ENCODE measurements at regions not wholly inside any gene's neighbourhood (a gene's known extent, or its start where the extent isn't known, plus 50 kb on each side); places are given as distances from the start of the nearest gene placed in this dataset.

- H3K27ac ChIP-seq (ENCODE audit: low read depth, low read length) = no peak overlapping the region
- no peak overlapping the region for H3K4me3 ChIP-seq (ENCODE audit: low read length)
- no peaks in the 10 kb centered on the region for H3K27me3 ChIP-seq (ENCODE audit: control insufficient read depth, low read length)
- TF ChIP-seq, protein P1, sequence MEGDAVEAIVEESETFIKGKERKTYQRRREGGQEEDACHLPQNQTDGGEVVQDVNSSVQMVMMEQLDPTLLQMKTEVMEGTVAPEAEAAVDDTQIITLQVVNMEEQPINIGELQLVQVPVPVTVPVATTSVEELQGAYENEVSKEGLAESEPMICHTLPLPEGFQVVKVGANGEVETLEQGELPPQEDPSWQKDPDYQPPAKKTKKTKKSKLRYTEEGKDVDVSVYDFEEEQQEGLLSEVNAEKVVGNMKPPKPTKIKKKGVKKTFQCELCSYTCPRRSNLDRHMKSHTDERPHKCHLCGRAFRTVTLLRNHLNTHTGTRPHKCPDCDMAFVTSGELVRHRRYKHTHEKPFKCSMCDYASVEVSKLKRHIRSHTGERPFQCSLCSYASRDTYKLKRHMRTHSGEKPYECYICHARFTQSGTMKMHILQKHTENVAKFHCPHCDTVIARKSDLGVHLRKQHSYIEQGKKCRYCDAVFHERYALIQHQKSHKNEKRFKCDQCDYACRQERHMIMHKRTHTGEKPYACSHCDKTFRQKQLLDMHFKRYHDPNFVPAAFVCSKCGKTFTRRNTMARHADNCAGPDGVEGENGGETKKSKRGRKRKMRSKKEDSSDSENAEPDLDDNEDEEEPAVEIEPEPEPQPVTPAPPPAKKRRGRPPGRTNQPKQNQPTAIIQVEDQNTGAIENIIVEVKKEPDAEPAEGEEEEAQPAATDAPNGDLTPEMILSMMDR (IDR thresholded peaks at IDR 0.05; ENCODE audit: low read depth, low read length, poor library complexity, severe bottlenecking) = no peak
- TF ChIP-seq EZH2phosphoT487 (IDR thresholded peaks at IDR 0.05; ENCODE audit: borderline replicate concordance, low read length) = no peak
- H3F3A ChIP-seq (ENCODE audit: control insufficient read depth, insufficient read depth) = no peaks in the 10 kb centered on the region
- no peaks in the 10 kb centered on the region for H4K20me1 ChIP-seq (ENCODE audit: control insufficient read depth, insufficient read depth, low read depth, low read length)
- H3K9me3 ChIP-seq (ENCODE audit: control insufficient read depth, insufficient read depth, low read length) = no peaks in the 10 kb centered on the region
- no peaks in the 10 kb centered on the region for H3K36me3 ChIP-seq (ENCODE audit: control insufficient read depth, low read length)
- H3K79me2 ChIP-seq (ENCODE audit: control insufficient read depth, low read length) = no peaks in the 10 kb centered on the region
- H3K4me1 ChIP-seq (ENCODE audit: control insufficient read depth, low read length) = no peaks in the 10 kb centered on the region
- H3K9me2 ChIP-seq (replicated peaks; ENCODE audit: control insufficient read depth, low read length) = no peaks in the 10 kb centered on the region
- no peak overlapping the region for H3K4me2 ChIP-seq (ENCODE audit: low read length)
Observed at GRCh38 chr5:62149879-62150278, 156.1 kb upstream of the KIF2A start.

DNA sequence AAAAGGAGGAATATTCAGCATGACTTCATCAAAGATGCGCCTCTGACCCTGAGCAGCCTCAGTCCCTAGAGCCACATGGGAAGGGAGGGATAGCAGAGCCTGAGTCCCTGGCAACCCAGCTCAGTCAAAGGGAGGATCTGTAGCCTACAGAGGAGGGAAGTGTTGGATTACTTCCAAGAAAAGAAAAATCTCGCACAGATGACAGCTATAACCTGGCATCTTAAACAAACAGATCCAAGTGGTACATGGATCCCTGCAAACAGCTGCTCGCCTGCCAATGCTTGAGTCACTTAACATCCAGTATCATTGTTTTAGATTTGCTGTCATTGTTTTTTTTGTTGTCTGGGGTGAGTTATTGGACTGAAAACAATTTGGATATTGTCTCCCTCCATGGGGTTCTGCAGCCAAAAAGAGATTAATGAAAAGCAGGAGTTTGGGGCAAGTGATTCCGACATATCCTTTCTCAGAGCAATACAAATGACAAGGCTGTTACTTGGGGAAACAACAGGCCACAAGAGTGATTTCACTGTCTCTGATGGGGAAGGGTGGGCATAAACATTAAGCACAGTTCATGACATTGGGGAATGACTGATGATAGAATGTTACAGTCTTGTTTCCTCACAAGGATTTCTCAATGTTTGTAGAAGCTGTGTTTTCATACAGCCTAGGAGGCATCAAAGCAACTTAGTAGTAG lies 153.5 kb upstream of the KIF2A start:
- Histone ChIP-seq H3K9me3 (ENCODE audit: control insufficient read depth, insufficient read depth, low read length) (no peaks in the 10 kb centered on the region), H3K27ac (ENCODE audit: low read depth, low read length) (no peak overlapping the region), H3K27me3 (ENCODE audit: control insufficient read depth, low read length) (no peaks in the 10 kb centered on the region), H3K79me2 (ENCODE audit: control insufficient read depth, low read length) (no peaks in the 10 kb centered on the region), H3K4me3 (ENCODE audit: low read length) (no peak overlapping the region), H3K9me2 (replicated peaks; ENCODE audit: control insufficient read depth, low read length) (no peaks in the 10 kb centered on the region), H3K4me2 (ENCODE audit: low read length) (no peak overlapping the region), H3F3A (ENCODE audit: control insufficient read depth, insufficient read depth) (no peaks in the 10 kb centered on the region), H4K20me1 (ENCODE audit: control insufficient read depth, insufficient read depth, low read depth, low read length) (no peaks in the 10 kb centered on the region), H3K4me1 (ENCODE audit: control insufficient read depth, low read length) (no peaks in the 10 kb centered on the region), H3K36me3 (ENCODE audit: control insufficient read depth, low read length) (no peaks in the 10 kb centered on the region)
- TF ChIP-seq, protein P1 (IDR thresholded peaks at IDR 0.05; ENCODE audit: low read depth, low read length, poor library complexity, severe bottlenecking) = no peak
- no peak for TF ChIP-seq EZH2phosphoT487 (IDR thresholded peaks at IDR 0.05; ENCODE audit: borderline replicate concordance, low read length)

DNA sequence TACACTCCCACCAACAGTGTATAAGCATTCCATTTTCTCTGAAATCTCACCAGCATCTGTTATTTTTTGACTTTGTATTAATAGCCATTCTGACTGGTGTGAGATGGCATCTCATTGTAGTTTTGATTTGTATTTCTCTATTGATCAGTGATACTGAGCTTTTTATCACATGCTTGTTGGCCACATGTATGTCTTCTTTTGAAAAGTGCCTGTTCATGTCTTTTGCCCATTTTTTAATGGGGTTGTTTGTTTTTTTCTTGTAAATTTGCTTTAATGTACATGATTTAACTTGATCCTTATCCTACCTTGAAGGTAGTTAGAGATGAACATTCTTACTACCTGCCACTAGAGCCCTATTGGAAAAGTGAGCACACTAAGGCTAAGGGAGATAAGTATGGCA lies 151.2 kb upstream of the KIF2A start:
- H3K36me3 ChIP-seq (ENCODE audit: control insufficient read depth, low read length) = no peaks in the 10 kb centered on the region
- no peaks in the 10 kb centered on the region for H3K79me2 ChIP-seq (ENCODE audit: control insufficient read depth, low read length)
- TF ChIP-seq, protein P1 (IDR thresholded peaks at IDR 0.05; ENCODE audit: low read depth, low read length, poor library complexity, severe bottlenecking) = no peak
- H4K20me1 ChIP-seq (ENCODE audit: control insufficient read depth, insufficient read depth, low read depth, low read length) = no peaks in the 10 kb centered on the region
- no peaks in the 10 kb centered on the region for H3K4me1 ChIP-seq (ENCODE audit: control insufficient read depth, low read length)
- H3K4me2 ChIP-seq (ENCODE audit: low read length) = no peak overlapping the region
- H3K27me3 ChIP-seq (ENCODE audit: control insufficient read depth, low read length) = no peaks in the 10 kb centered on the region
- no peak overlapping the region for H3K27ac ChIP-seq (ENCODE audit: low read depth, low read length)
- H3F3A ChIP-seq (ENCODE audit: control insufficient read depth, insufficient read depth) = no peaks in the 10 kb centered on the region
- no peak overlapping the region for H3K4me3 ChIP-seq (ENCODE audit: low read length)
- H3K9me3 ChIP-seq (ENCODE audit: control insufficient read depth, insufficient read depth, low read length) = no peaks in the 10 kb centered on the region
- no peaks in the 10 kb centered on the region for H3K9me2 ChIP-seq (replicated peaks; ENCODE audit: control insufficient read depth, low read length)

Measured in DOHH2 (cell line).